HepG2 (cell line): ENCODE measurements at regions not wholly inside any gene's neighbourhood (a gene's known extent, or its start where the extent isn't known, plus 50 kb on each side); places are given as distances from the start of the nearest gene placed in this dataset.

ENCODE experiments used
- ATAC-seq: fragments of 200-7000 bp; cut with Tn5 transposase; 3 replicates; pipeline ENCODE4 v1.9.1; 2020; ENCODE audit warnings: mild to moderate bottlenecking, moderate library complexity
- BruUV-seq: library from RNA; stranded (reverse); fragments of 400-500 nt; replicated peaks from 2 replicates; lab custom pipeline; 2021; lab: Mats Ljungman, UMichigan
- CTCF ChIA-PET: fragments of 300-600 bp; formaldehyde crosslinking; extraction: SDS; loops from one replicate; lab custom pipeline; 2021; ENCODE audit warnings: low total read pairs, inconsistent platforms, low intra/inter-chr PET ratio; lab: Yijun Ruan, JAX
- POLR2A ChIA-PET: fragments of 350-600 bp; sonication (Branson Sonifier 250); formaldehyde crosslinking; loops from one replicate; lab custom pipeline; 2020; ENCODE audit warnings: antibody characterized with exemption, inconsistent platforms; lab: Yijun Ruan, JAX
- DNase-seq: peaks from one replicate; pipeline ENCODE4 v3.0.0-alpha.2; 2015; ENCODE audit warnings: low spot score
- FAIRE-seq: peaks from 3 replicates; lab custom pipeline; 2011; peaks lifted over from hg19 to GRCh38; lab: Jason Lieb, UNC
- H2AFZ ChIP-seq: one replicate; pipeline ENCODE4 v1.6.1; 2011; ENCODE audit warnings: low read length, inconsistent platforms
- H3K27ac ChIP-seq: fragments of 300-600 bp; 3 replicates; pipeline ENCODE4 v1.8.0; 2011; ENCODE audit warnings: mixed run types, mild to moderate bottlenecking, mixed read lengths, low read length, inconsistent platforms; ENCODE audit not compliant: insufficient read depth; ENCODE audit errors: extremely low read length
- H3K27me3 ChIP-seq, 2 experiments: fragments of 200-600 bp in 1 of 2; 2 replicates in 1 of 2; 3 replicates in 1 of 2; pipeline versions ENCODE4 v1.6.0 to v1.8.0; 2011; ENCODE audit warnings: low read length in 2 of 2, mild to moderate bottlenecking in 2 of 2, moderate library complexity in 2 of 2, inconsistent platforms in 1 of 2; ENCODE audit not compliant: insufficient read depth in 2 of 2, control insufficient read depth in 1 of 2
- H3K36me3 ChIP-seq, 2 experiments: fragments of 200-600 bp in 1 of 2; replicated peaks in 1 of 2; 2 replicates in 1 of 2; 3 replicates in 1 of 2; pipeline versions ENCODE4 v1.5.1 to v1.8.0; 2011; ENCODE audit warnings: low read length in 2 of 2, inconsistent platforms in 1 of 2; ENCODE audit not compliant: insufficient read depth in 2 of 2, control insufficient read depth in 1 of 2
- H3K4me1 ChIP-seq: 2 replicates; pipeline ENCODE4 v1.5.1; 2012; ENCODE audit warnings: low read length, inconsistent platforms; ENCODE audit not compliant: insufficient read depth
- H3K4me2 ChIP-seq: 2 replicates; pipeline ENCODE4 v1.6.0; 2011; ENCODE audit warnings: low read depth, low read length, inconsistent platforms
- H3K4me3 ChIP-seq, 3 experiments: fragments of 200-600 bp in 1 of 3; sonication (generic), shearing (Covaris generic) in 1 of 3; replicated peaks in 1 of 3; 2 replicates each; pipeline ENCODE4 v1.5.1; 2011 to 2016; ENCODE audit warnings: low read length in 3 of 3, inconsistent platforms in 2 of 3, low read depth in 2 of 3, mild to moderate bottlenecking in 2 of 3, control low read depth in 1 of 3, mixed read lengths in 1 of 3; ENCODE audit not compliant: insufficient read depth in 1 of 3
- H3K79me2 ChIP-seq: one replicate; pipeline ENCODE4 v1.6.1; 2011; ENCODE audit warnings: low read length, inconsistent platforms; ENCODE audit not compliant: insufficient read depth
- H3K9ac ChIP-seq: 2 replicates; pipeline ENCODE4 v1.6.0; 2011; ENCODE audit warnings: mild to moderate bottlenecking, low read depth, low read length, inconsistent platforms; ENCODE audit not compliant: insufficient read depth
- H3K9me3 ChIP-seq: 2 replicates; pipeline ENCODE4 v1.5.1; 2012; ENCODE audit warnings: mild to moderate bottlenecking, low read length
- H4K20me1 ChIP-seq: 2 replicates; pipeline ENCODE4 v1.6.0; 2011; ENCODE audit warnings: inconsistent platforms, mild to moderate bottlenecking, low read length, moderate library complexity; ENCODE audit not compliant: insufficient read depth
- ATF1 ChIP-seq: IDR thresholded peaks from 2 replicates; pipeline ENCODE4 v1.6.1; 2016; ENCODE audit warnings: mild to moderate bottlenecking, control low read depth
- TEF ChIP-seq: sonication (generic); formaldehyde crosslinking; IDR thresholded peaks from 2 replicates; pipeline ENCODE4 v1.5.0; 2020; ENCODE audit warnings: missing genetic modification reagents
- ZBTB7B ChIP-seq: sonication (generic); formaldehyde crosslinking; IDR thresholded peaks from 2 replicates; pipeline ENCODE4 v1.4.0; 2020; ENCODE audit warnings: missing genetic modification reagents
- ZNF18 ChIP-seq: sonication (generic); formaldehyde crosslinking; IDR thresholded peaks from 2 replicates; pipeline ENCODE4 v1.8.0; 2022; ENCODE audit warnings: mild to moderate bottlenecking, missing genetic modification reagents; ENCODE audit not compliant: insufficient replicate concordance
- ZNF280B ChIP-seq: sonication (generic); formaldehyde crosslinking; IDR thresholded peaks from 2 replicates; pipeline ENCODE4 v1.5.0; 2020; ENCODE audit warnings: missing genetic modification reagents, mild to moderate bottlenecking, borderline replicate concordance
- WGBS: methylation state at CpG from one replicate; pipeline ENCODE4 v1.1.6; 2017; ENCODE audit warnings: low lambda C conversion rate; 5-methylcytosine and 5-hydroxymethylcytosine counted together
- in situ Hi-C: cut with HindIII; loops from 2 replicates; pipeline ENCODE4 v1.10.0; 2017; ENCODE audit warnings: low pct_unique_long_range_greater_than_20kb; ENCODE audit not compliant: extremely low pct_ligation_motif_present
- intact Hi-C: fragments of 100-400 bp; cut with micrococcal nuclease; formaldehyde crosslinking; loops from one replicate; pipeline ENCODE4 v1.10.0; 2022; ENCODE audit not compliant: unreplicated experiment

- Histone ChIP-seq H3K4me3 (no peak overlapping the region), H3K27me3 (no peaks in the 10 kb centered on the region), H3K9me3 (peaks cover 29% of the 10 kb centered on the region), H3K36me3 (no peaks in the 10 kb centered on the region), H2AFZ (no peak overlapping the region), H3K9ac (no peak overlapping the region), H3K79me2 (no peaks in the 10 kb centered on the region), H3K27ac (no peak overlapping the region), H3K4me1 (no peaks in the 10 kb centered on the region), H3K4me2 (no peak overlapping the region), H4K20me1 (no peaks in the 10 kb centered on the region)
- no peak for FAIRE-seq
- intact Hi-C loops: no loop called here
- in situ Hi-C loops: no loop called here
- ChIA-PET POLR2A (no interaction called here), CTCF (no interaction called here)
- ATAC-seq: no peak
- no peak for TF ChIP-seq ZNF18 (CRISPR knock-in tag)
- no peak for TF ChIP-seq TEF (CRISPR knock-in tag)
- TF ChIP-seq ATF1: no peak
- TF ChIP-seq ZBTB7B (CRISPR knock-in tag): no peak
- no peak for TF ChIP-seq ZNF280B (CRISPR knock-in tag)
- 15% methylated on average over 7 of the region's 7 CpGs for WGBS
- no peak for DNase-seq
- no TSS peak for BruUV-seq
These were observed 522.5 kb downstream of the ETV1 start for GRCh38 chr7:13466874-13467547.
